Keratinocyte (primary cell): ENCODE measurements at regions not wholly inside any gene's neighbourhood (a gene's known extent, or its start where the extent isn't known, plus 50 kb on each side); places are given as distances from the start of the nearest gene placed in this dataset.

ENCODE experiments used
- DNase-seq: peaks from one replicate; pipeline ENCODE4 v3.0.0-alpha.2; 2011; ENCODE audit warnings: low read depth, missing footprints, low spot score
- FAIRE-seq: peaks from 2 replicates; lab custom pipeline; 2011; peaks lifted over from hg19 to GRCh38; lab: Jason Lieb, UNC
- H2AFZ ChIP-seq: 2 replicates; pipeline ENCODE4 v1.6.0; 2012; ENCODE audit warnings: low read length, control low read depth, inconsistent platforms; ENCODE audit not compliant: control insufficient read depth
- H3K27ac ChIP-seq: 2 replicates; pipeline ENCODE4 v1.5.1; 2011; ENCODE audit warnings: low read length; ENCODE audit not compliant: control insufficient read depth, insufficient read depth
- H3K27me3 ChIP-seq: 3 replicates; pipeline ENCODE4 v1.6.0; 2011; ENCODE audit warnings: low read length; ENCODE audit not compliant: control insufficient read depth, insufficient read depth; ENCODE audit errors: extremely low read depth
- H3K36me3 ChIP-seq, 2 experiments: 2 replicates in 1 of 2; 3 replicates in 1 of 2; pipeline ENCODE4 v1.5.1; 2011; ENCODE audit warnings: low read length in 2 of 2, mild to moderate bottlenecking in 1 of 2; ENCODE audit not compliant: control insufficient read depth in 2 of 2, insufficient read depth in 2 of 2; ENCODE audit errors: extremely low read depth in 1 of 2
- H3K4me1 ChIP-seq: 3 replicates; pipeline ENCODE4 v1.5.1; 2011; ENCODE audit warnings: low read length; ENCODE audit not compliant: control insufficient read depth, insufficient read depth; ENCODE audit errors: extremely low read depth
- H3K4me2 ChIP-seq: 3 replicates; pipeline ENCODE4 v1.6.0; 2011; ENCODE audit warnings: low read depth, low read length; ENCODE audit not compliant: control insufficient read depth, insufficient read depth; ENCODE audit errors: extremely low read depth
- H3K4me3 ChIP-seq, 3 experiments: fragments of 200-600 bp in 1 of 3; sonication (generic) in 1 of 3; 2 replicates in 2 of 3; 3 replicates in 1 of 3; pipeline ENCODE4 v1.5.1; 2011 to 2016; ENCODE audit warnings: low read length in 3 of 3, mild to moderate bottlenecking in 3 of 3, control low read depth in 2 of 3, inconsistent platforms in 1 of 3, low read depth in 1 of 3, mixed read lengths in 1 of 3, mixed run types in 1 of 3, moderate library complexity in 1 of 3; ENCODE audit not compliant: control insufficient read depth in 2 of 3, insufficient read depth in 2 of 3; ENCODE audit errors: extremely low read depth in 1 of 3
- H3K79me2 ChIP-seq: 2 replicates; pipeline ENCODE4 v1.6.0; 2012; ENCODE audit warnings: low read length; ENCODE audit not compliant: control insufficient read depth, insufficient read depth
- H3K9ac ChIP-seq: 3 replicates; pipeline ENCODE4 v1.6.0; 2011; ENCODE audit warnings: low read length; ENCODE audit not compliant: control insufficient read depth, insufficient read depth; ENCODE audit errors: extremely low read depth
- H3K9me1 ChIP-seq: 3 replicates; pipeline ENCODE4 v1.6.0; 2011; ENCODE audit warnings: low read length; ENCODE audit not compliant: control insufficient read depth, insufficient read depth; ENCODE audit errors: extremely low read depth
- H3K9me3 ChIP-seq: 2 replicates; pipeline ENCODE4 v1.5.1; 2012; ENCODE audit warnings: low read depth, low read length; ENCODE audit not compliant: control insufficient read depth
- H4K20me1 ChIP-seq: 3 replicates; pipeline ENCODE4 v1.6.0; 2011; ENCODE audit warnings: low read length; ENCODE audit not compliant: control insufficient read depth, insufficient read depth; ENCODE audit errors: extremely low read depth
- CTCF ChIP-seq, 3 experiments: IDR thresholded peaks in 1 of 3; conservative IDR thresholded peaks in 1 of 3; optimal IDR thresholded peaks in 1 of 3; 2 replicates in 2 of 3; 3 replicates in 1 of 3; pipeline versions ENCODE3 to v1.5.1; 2011; ENCODE audit warnings: low read length in 3 of 3, mild to moderate bottlenecking in 3 of 3, moderate library complexity in 2 of 3, control low read depth in 1 of 3, inconsistent platforms in 1 of 3; ENCODE audit not compliant: insufficient read depth in 2 of 3; ENCODE audit errors: extremely low read depth in 1 of 3
- EZH2 ChIP-seq: IDR thresholded peaks from one replicate; pipeline ENCODE4 v1.6.1; 2012; ENCODE audit warnings: inconsistent platforms, mild to moderate bottlenecking, low read length, moderate library complexity
- dilution Hi-C: fragments of 300-500 bp; cut with MboI; formaldehyde crosslinking; loops from one replicate; pipeline ENCODE4 v1.7.0; 2020; ENCODE audit warnings: low sequenced_read_pairs; ENCODE audit not compliant: extremely low pct_ligation_motif_present

GRCh38 chr21:41009398-41010100, 158.4 kb upstream of the BACE2 start:
- H2AFZ ChIP-seq: no peak overlapping the region
- H3K4me1 ChIP-seq: no peaks in the 10 kb centered on the region
- no peak overlapping the region for H3K9ac ChIP-seq
- no peaks in the 10 kb centered on the region for H3K36me3 ChIP-seq
- H3K4me3 ChIP-seq: no peak overlapping the region
- no peak for FAIRE-seq
- no peaks in the 10 kb centered on the region for H3K9me1 ChIP-seq
- H3K4me2 ChIP-seq: no peak overlapping the region
- DNase-seq: no peak
- dilution Hi-C loops: no loop called here
- H3K9me3 ChIP-seq: no peaks in the 10 kb centered on the region
- TF ChIP-seq CTCF (optimal IDR thresholded peaks at IDR 0.05 in 1 of 3, IDR thresholded peaks at IDR 0.05 in 1 of 3, conservative IDR thresholded peaks at IDR 0.05 in 1 of 3; ENCODE audit: extremely low read depth in 1 of 3, insufficient read depth in 2 of 3, low read length in 3 of 3): no peak
- TF ChIP-seq EZH2: no peak
- H3K27me3 ChIP-seq: no peaks in the 10 kb centered on the region
- no peaks in the 10 kb centered on the region for H4K20me1 ChIP-seq
- H3K79me2 ChIP-seq: no peaks in the 10 kb centered on the region
- H3K27ac ChIP-seq: no peak overlapping the region

- dilution Hi-C loops: no loop called here
- no peaks in the 10 kb centered on the region for H3K79me2 ChIP-seq
- H3K9me3 ChIP-seq: no peaks in the 10 kb centered on the region
- TF ChIP-seq CTCF (optimal IDR thresholded peaks at IDR 0.05 in 1 of 3, IDR thresholded peaks at IDR 0.05 in 1 of 3, conservative IDR thresholded peaks at IDR 0.05 in 1 of 3; ENCODE audit: extremely low read depth in 1 of 3, insufficient read depth in 2 of 3, low read length in 3 of 3) (no peak), EZH2 (no peak)
- H2AFZ ChIP-seq: no peak overlapping the region
- no peaks in the 10 kb centered on the region for H4K20me1 ChIP-seq
- no peaks in the 10 kb centered on the region for H3K27me3 ChIP-seq
- FAIRE-seq (no peak), DNase-seq (no peak)
- H3K4me3 ChIP-seq: no peak overlapping the region
- no peaks in the 10 kb centered on the region for H3K4me1 ChIP-seq
- no peak overlapping the region for H3K9ac ChIP-seq
- no peak overlapping the region for H3K4me2 ChIP-seq
- no peaks in the 10 kb centered on the region for H3K36me3 ChIP-seq
- H3K9me1 ChIP-seq: no peaks in the 10 kb centered on the region
- H3K27ac ChIP-seq: no peak overlapping the region
Observed at GRCh38 chr21:41010101-41010435, 157.9 kb upstream of the BACE2 start.
